Muscle of leg (tissue), 3 donors: ENCODE measurements at regions not wholly inside any gene's neighbourhood (a gene's known extent, or its start where the extent isn't known, plus 50 kb on each side); places are given as distances from the start of the nearest gene placed in this dataset.

Experiments
- DNase-seq: peaks from one replicate; pipeline ENCODE4 v3.0.0; 2013
- H3K27ac ChIP-seq: one replicate; pipeline ENCODE4 v1.5.1; 2013; ENCODE audit warnings: mild to moderate bottlenecking, low read length, control low read depth
- H3K27me3 ChIP-seq: one replicate; pipeline ENCODE4 v1.6.1; 2013; ENCODE audit warnings: low read length; ENCODE audit not compliant: control insufficient read depth, insufficient read depth
- H3K36me3 ChIP-seq: one replicate; pipeline ENCODE4 v1.6.1; 2013; ENCODE audit warnings: low read length; ENCODE audit not compliant: control insufficient read depth, insufficient read depth
- H3K4me1 ChIP-seq: one replicate; pipeline ENCODE4 v1.6.1; 2013; ENCODE audit warnings: low read length; ENCODE audit not compliant: control insufficient read depth, insufficient read depth
- H3K4me3 ChIP-seq: one replicate; pipeline ENCODE4 v1.5.1; 2013; ENCODE audit warnings: low read length, control low read depth
- H3K9me3 ChIP-seq: replicated peaks from 2 replicates; pipeline ENCODE4 v1.6.1; 2013; ENCODE audit warnings: low read depth, low read length; ENCODE audit not compliant: control insufficient read depth
- WGBS: methylation state at CpG from one replicate; pipeline ENCODE4 v1.1.5; 2013; ENCODE audit warnings: missing lambda C conversion rate; ENCODE audit not compliant: insufficient coverage; 5-methylcytosine and 5-hydroxymethylcytosine counted together

- Histone ChIP-seq H3K9me3 (no peaks in the 10 kb centered on the region), H3K36me3 (no peaks in the 10 kb centered on the region), H3K4me1 (no peaks in the 10 kb centered on the region), H3K4me3 (no peak overlapping the region), H3K27me3 (no peaks in the 10 kb centered on the region), H3K27ac (no peak overlapping the region)
- DNase-seq = peak; percentile 58
- WGBS = no CpG with 5 or more reads among the region's 3 CpGs
Measured at GRCh38 chr21:24183077-24183476, 1424.2 kb downstream of the MRPL39 start.

GRCh38 chr21:24179110-24179509, 1428.2 kb downstream of the MRPL39 start:
- H3K27me3 ChIP-seq = no peaks in the 10 kb centered on the region
- no peak overlapping the region for H3K27ac ChIP-seq
- H3K9me3 ChIP-seq = no peaks in the 10 kb centered on the region
- no CpG with 5 or more reads among the region's 1 CpG for WGBS
- DNase-seq = no peak
- H3K4me1 ChIP-seq = no peaks in the 10 kb centered on the region
- H3K36me3 ChIP-seq = no peaks in the 10 kb centered on the region
- H3K4me3 ChIP-seq = no peak overlapping the region

DNA sequence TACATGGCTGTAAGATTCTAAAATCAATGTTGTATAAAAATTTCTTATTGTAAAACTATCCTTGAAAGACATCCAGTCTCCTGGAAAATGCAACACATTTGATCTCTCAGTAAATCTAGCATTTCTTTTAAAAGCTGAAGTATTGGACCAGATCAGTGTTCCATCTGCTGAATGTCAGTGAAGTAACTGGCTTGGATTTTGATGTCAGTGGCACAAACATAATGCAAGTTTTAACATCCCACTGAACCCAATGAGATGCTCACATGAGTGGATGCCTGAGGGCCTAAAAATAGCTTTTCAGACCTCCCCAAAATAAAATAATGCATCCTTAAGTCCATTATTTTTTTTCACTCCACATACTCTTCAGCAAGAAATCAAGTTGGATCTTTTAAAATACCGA, 1432.2 kb downstream of the MRPL39 start:
- Histone ChIP-seq H3K27me3 (no peaks in the 10 kb centered on the region), H3K4me3 (no peak overlapping the region), H3K36me3 (no peaks in the 10 kb centered on the region), H3K27ac (no peak overlapping the region), H3K9me3 (no peaks in the 10 kb centered on the region), H3K4me1 (no peaks in the 10 kb centered on the region)
- WGBS = 100% methylated on average over 1 of the region's 1 CpG
- DNase-seq = peak; percentile 8

GRCh38 chr21:24171736-24172135, 1435.5 kb downstream of the MRPL39 start:
- no CpG with 5 or more reads among the region's 4 CpGs for WGBS

DNA sequence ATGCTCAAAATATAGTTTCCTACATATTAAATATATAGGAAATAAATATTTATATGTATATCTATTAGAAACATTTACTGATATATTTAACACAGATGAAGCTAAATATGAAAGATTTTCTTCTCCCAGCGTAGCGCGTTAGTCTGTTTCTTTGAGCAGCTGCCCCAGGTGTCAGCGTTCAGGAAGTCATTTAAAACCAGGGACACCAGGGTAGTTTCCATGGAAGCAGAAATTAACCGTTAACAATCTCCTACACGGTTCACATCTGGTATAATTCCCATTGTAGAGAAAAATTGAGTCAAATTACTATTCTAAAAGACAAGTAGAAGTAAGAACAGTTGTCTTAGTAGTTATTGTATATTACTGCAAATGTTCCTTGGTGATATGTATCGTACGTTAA, 1443.7 kb downstream of the MRPL39 start:
- no peak for DNase-seq
- Histone ChIP-seq H3K9me3 (no peaks in the 10 kb centered on the region), H3K4me1 (no peaks in the 10 kb centered on the region), H3K36me3 (no peaks in the 10 kb centered on the region), H3K27me3 (no peaks in the 10 kb centered on the region), H3K27ac (no peak overlapping the region), H3K4me3 (no peak overlapping the region)
- no CpG with 5 or more reads among the region's 8 CpGs for WGBS

More at GRCh38 chr21:24171736-24172135, 1435.5 kb downstream of the MRPL39 start:
- DNase-seq = no peak
- Histone ChIP-seq H3K4me3 (no peak overlapping the region), H3K27me3 (no peaks in the 10 kb centered on the region), H3K36me3 (no peaks in the 10 kb centered on the region), H3K27ac (no peak overlapping the region), H3K9me3 (no peaks in the 10 kb centered on the region), H3K4me1 (no peaks in the 10 kb centered on the region)

DNA sequence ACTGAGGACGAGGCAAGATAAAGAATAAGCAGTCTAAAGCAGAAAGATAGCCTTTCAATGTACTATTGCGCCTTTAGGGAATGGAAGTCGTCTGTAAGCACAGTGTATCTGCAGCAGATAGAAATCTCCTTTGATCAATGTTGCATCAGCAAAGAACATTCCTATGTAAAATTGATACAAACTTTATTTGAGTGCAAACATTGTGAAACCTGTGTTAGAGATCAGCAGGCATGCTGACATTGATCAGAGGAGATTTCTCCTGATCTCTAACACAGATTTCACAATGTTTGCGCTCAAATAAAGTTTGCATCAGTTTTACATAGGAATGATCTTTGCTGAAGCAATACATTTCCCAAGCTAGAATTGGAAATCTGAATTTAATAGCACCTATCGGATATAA, 1446.8 kb downstream of the MRPL39 start:
- 77% methylated on average over 1 of the region's 5 CpGs for WGBS

DNA sequence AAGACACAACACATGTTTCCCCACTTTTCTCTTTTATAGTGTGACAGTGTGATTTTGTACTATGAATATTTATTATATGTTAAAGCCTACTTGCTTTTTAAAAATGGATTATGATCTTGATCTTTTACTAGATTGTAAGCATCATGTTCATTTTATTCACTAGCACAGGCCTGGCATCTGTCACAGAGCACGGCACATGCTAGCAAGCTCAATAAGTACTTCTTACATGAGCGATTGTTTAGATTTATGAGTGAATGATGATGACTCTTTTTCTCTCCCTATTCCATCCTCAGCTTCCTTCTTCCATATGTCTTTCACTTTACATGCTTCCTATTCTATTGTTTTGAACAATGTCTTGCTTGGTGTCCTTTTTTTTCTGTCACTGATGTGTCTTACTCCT, 1454.1 kb downstream of the MRPL39 start:
- no peak for DNase-seq
- Histone ChIP-seq H3K36me3 (no peaks in the 10 kb centered on the region), H3K4me3 (no peak overlapping the region), H3K4me1 (no peaks in the 10 kb centered on the region), H3K27ac (no peak overlapping the region), H3K9me3 (no peaks in the 10 kb centered on the region), H3K27me3 (no peaks in the 10 kb centered on the region)
- WGBS = no CpG with 5 or more reads among the region's 2 CpGs

More for the DNA sequence above, 1446.8 kb downstream of the MRPL39 start:
- Histone ChIP-seq H3K4me3 (no peak overlapping the region), H3K27ac (no peak overlapping the region), H3K4me1 (no peaks in the 10 kb centered on the region), H3K9me3 (no peaks in the 10 kb centered on the region), H3K27me3 (no peaks in the 10 kb centered on the region), H3K36me3 (no peaks in the 10 kb centered on the region)
- no peak for DNase-seq

- DNase-seq = no peak
- WGBS = no CpG with 5 or more reads among the region's 1 CpG
Measured at GRCh38 chr21:24150753-24151152, 1456.5 kb downstream of the MRPL39 start.

DNA sequence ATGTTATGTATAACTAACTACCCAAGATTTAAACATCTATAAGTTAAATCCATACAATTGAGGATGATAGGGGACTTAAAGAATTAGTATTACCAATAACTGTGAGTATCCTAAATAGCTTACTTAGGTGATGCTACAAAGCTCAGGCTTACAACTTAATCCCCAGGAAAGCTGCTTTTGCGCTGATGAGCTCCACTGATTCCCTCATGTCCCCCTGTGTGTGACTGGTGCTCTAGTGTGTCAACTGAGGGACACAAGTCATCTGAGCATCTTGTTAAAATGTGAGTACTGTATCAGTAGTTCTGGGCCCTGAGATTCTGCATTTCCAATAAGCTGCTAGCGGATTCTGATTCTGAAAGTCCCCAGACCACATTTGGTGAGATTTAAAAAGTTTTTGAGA, 1458.8 kb downstream of the MRPL39 start:
- WGBS = no CpG with 5 or more reads among the region's 2 CpGs
- no peaks in the 10 kb centered on the region for H3K4me1 ChIP-seq

More at GRCh38 chr21:24150753-24151152, 1456.5 kb downstream of the MRPL39 start:
- Histone ChIP-seq H3K27me3 (no peaks in the 10 kb centered on the region), H3K4me1 (no peaks in the 10 kb centered on the region), H3K9me3 (no peaks in the 10 kb centered on the region), H3K4me3 (no peak overlapping the region), H3K36me3 (no peaks in the 10 kb centered on the region), H3K27ac (no peak overlapping the region)

GRCh38 chr21:24147674-24148073, 1459.6 kb downstream of the MRPL39 start:
- Histone ChIP-seq H3K36me3 (no peaks in the 10 kb centered on the region), H3K4me3 (no peak overlapping the region), H3K27ac (no peak overlapping the region), H3K27me3 (no peaks in the 10 kb centered on the region), H3K4me1 (no peaks in the 10 kb centered on the region), H3K9me3 (no peaks in the 10 kb centered on the region)
- DNase-seq = no peak
- WGBS = 100% methylated on average over 1 of the region's 3 CpGs

More for the DNA sequence above, 1458.8 kb downstream of the MRPL39 start:
- H3K27me3 ChIP-seq = no peaks in the 10 kb centered on the region
- DNase-seq = no peak
- H3K27ac ChIP-seq = no peak overlapping the region
- H3K9me3 ChIP-seq = no peaks in the 10 kb centered on the region
- H3K4me3 ChIP-seq = no peak overlapping the region
- no peaks in the 10 kb centered on the region for H3K36me3 ChIP-seq

GRCh38 chr21:24131056-24131455, 1476.2 kb downstream of the MRPL39 start:
- H3K27ac ChIP-seq = no peak overlapping the region

More at GRCh38 chr21:24131056-24131455, 1476.2 kb downstream of the MRPL39 start:
- DNase-seq = no peak
- H3K36me3 ChIP-seq = no peaks in the 10 kb centered on the region
- 14% methylated on average over 1 of the region's 1 CpG for WGBS
- H3K9me3 ChIP-seq = no peaks in the 10 kb centered on the region
- H3K27me3 ChIP-seq = no peaks in the 10 kb centered on the region
- H3K4me1 ChIP-seq = no peaks in the 10 kb centered on the region
- H3K4me3 ChIP-seq = no peak overlapping the region
